ENCODE measurements at regions not wholly inside any gene's neighbourhood (a gene's known extent, or its start where the extent isn't known, plus 50 kb on each side); places are given as distances from the start of the nearest gene placed in this dataset.

- TF ChIP-seq SNAI2 (CRISPR knock-in tag; IDR thresholded peaks at IDR 0.05) (no peak), CSDC2 (CRISPR knock-in tag; IDR thresholded peaks at IDR 0.05) (no peak), ZNF70 (CRISPR knock-in tag; IDR thresholded peaks at IDR 0.05) (no peak), ZFP30 (CRISPR knock-in tag; IDR thresholded peaks at IDR 0.05) (no peak), RARB (CRISPR knock-in tag; IDR thresholded peaks at IDR 0.05) (no peak), TOX (CRISPR knock-in tag; IDR thresholded peaks at IDR 0.05; ENCODE audit: borderline replicate concordance) (no peak)
Measured at GRCh38 chr1:188371295-188371806, 1542.6 kb downstream of the PLA2G4A start.

All from SK-N-SH treated with all-trans-retinoic acid at 6 μM for 48 hours (cell line).